ENCODE measurements at regions not wholly inside any gene's neighbourhood (a gene's known extent, or its start where the extent isn't known, plus 50 kb on each side); places are given as distances from the start of the nearest gene placed in this dataset.

DNA sequence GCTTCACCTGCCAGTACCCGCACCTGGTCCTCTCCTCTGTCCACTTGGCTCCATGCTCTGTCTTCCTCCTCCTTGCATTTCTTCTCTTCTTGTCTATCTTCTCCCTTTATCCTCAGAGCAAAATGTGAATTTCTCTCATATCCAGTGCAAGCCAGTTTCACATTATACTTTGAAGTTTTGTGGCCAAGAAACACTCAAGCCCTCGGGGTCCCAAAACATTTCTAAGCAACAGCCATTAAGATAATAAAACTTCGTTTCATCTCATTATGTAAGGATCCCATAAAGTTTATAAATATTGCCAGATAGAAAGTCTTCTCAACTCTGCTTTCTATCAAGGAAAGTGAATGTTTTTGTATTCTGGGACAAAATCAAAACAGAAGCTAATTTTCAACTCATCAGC, 178.8 kb downstream of the SNX18 start:
- no peaks in the 10 kb centered on the region for H3K9me3 ChIP-seq (replicated peaks in 1 of 2; ENCODE audit: control insufficient read depth in 1 of 2, insufficient read depth in 1 of 2, low read length in 2 of 2)
- Mint-ChIP-seq H3K9me3 (peaks cover 0 to 1% (median 0%) of the 10 kb centered on the region in 7 donors), H3K4me3 (no peak overlapping the region), H3K27ac (no peak overlapping the region), H3K36me3 (no peaks in the 10 kb centered on the region), H3K4me1 (peaks cover 25% of the 10 kb centered on the region), H3K27me3 (ENCODE audit: low read depth in 3 of 3) (peaks cover 0 to 2% (median 1%) of the 10 kb centered on the region in 3 donors)
- no peaks in the 10 kb centered on the region for H4K20me1 ChIP-seq (ENCODE audit: insufficient read depth, low read length)
- no peak overlapping the region for H2AFZ ChIP-seq (ENCODE audit: insufficient read depth, low read depth, low read length, poor library complexity, severe bottlenecking)
- H3K4me1 ChIP-seq (ENCODE audit: control insufficient read depth in 1 of 2, insufficient read depth in 2 of 2, low read length in 2 of 2) = peaks cover 18 to 20% of the 10 kb centered on the region in 2 donors
- H3K4me3 ChIP-seq (replicated peaks in 1 of 3; ENCODE audit: low read depth in 2 of 3, low read length in 3 of 3) = no peak overlapping the region
- H3K27ac ChIP-seq (ENCODE audit: low read depth in 1 of 2, low read length in 2 of 2) = no peak overlapping the region
- intact Hi-C loops (cut with micrococcal nuclease) = no loop called here
- H3K36me3 ChIP-seq (replicated peaks in 1 of 2; ENCODE audit: control insufficient read depth in 1 of 2, insufficient read depth in 2 of 2, low read length in 2 of 2) = no peaks in the 10 kb centered on the region
- TF ChIP-seq, protein P1, sequence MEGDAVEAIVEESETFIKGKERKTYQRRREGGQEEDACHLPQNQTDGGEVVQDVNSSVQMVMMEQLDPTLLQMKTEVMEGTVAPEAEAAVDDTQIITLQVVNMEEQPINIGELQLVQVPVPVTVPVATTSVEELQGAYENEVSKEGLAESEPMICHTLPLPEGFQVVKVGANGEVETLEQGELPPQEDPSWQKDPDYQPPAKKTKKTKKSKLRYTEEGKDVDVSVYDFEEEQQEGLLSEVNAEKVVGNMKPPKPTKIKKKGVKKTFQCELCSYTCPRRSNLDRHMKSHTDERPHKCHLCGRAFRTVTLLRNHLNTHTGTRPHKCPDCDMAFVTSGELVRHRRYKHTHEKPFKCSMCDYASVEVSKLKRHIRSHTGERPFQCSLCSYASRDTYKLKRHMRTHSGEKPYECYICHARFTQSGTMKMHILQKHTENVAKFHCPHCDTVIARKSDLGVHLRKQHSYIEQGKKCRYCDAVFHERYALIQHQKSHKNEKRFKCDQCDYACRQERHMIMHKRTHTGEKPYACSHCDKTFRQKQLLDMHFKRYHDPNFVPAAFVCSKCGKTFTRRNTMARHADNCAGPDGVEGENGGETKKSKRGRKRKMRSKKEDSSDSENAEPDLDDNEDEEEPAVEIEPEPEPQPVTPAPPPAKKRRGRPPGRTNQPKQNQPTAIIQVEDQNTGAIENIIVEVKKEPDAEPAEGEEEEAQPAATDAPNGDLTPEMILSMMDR (IDR thresholded peaks at IDR 0.05) = no peak
- H3K9ac ChIP-seq (ENCODE audit: insufficient read depth, low read length, poor library complexity, severe bottlenecking) = no peak overlapping the region
- DNase-seq = no peak
- WGBS (ENCODE audit: insufficient coverage) = 100% methylated on average over 1 of the region's 3 CpGs
- no peaks in the 10 kb centered on the region for H3K27me3 ChIP-seq (ENCODE audit: control insufficient read depth in 2 of 2, insufficient read depth in 2 of 2, low read length in 2 of 2)
- H3K79me2 ChIP-seq (ENCODE audit: insufficient read depth, low read length) = no peaks in the 10 kb centered on the region
- no peak overlapping the region for H3K4me2 ChIP-seq (replicated peaks; ENCODE audit: extremely low read depth, low read length, poor library complexity, severe bottlenecking)

DNA sequence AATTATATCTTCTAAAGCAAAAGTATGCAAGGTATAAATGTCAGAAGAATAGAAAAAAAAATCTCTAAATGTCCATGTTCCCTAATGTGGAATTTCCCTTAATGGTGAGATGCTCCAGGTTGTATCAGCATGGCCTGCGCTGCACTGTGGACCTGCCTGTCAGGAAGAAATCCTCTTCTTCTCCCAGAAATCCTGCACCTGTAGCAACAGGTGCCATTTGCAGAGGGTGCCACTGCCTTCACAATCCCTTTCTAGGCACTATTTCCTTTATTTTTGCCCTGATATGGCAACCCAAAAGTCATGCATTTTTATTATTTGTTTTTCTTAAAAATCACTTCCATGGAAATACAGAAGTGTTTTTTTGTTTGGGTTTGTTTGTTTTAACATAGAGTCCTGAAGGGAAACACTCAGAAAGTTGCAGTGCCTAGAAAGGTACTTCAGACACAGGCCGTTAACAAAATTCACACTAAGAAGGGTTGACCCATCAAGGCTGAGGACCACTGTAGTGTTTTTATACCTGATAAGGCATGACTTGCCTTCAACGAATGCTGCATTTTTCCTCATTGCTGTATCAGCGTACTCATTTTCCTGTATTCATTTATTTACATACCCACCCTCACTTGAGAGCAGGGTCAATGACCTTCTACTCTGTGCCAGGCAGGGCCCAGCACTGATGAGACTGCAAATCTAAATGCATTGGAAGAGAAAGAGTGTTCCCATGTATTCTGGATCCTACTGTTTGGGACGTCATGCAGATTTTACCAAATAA, 177.8 kb downstream of the SNX18 start:
- Histone ChIP-seq H3K4me1 (ENCODE audit: control insufficient read depth in 1 of 2, insufficient read depth in 2 of 2, low read length in 2 of 2) (peaks cover 22 to 23% of the 10 kb centered on the region in 2 donors), H3K4me3 (replicated peaks in 1 of 3; ENCODE audit: low read depth in 2 of 3, low read length in 3 of 3) (no peak overlapping the region), H3K36me3 (replicated peaks in 1 of 2; ENCODE audit: control insufficient read depth in 1 of 2, insufficient read depth in 2 of 2, low read length in 2 of 2) (no peaks in the 10 kb centered on the region), H2AFZ (ENCODE audit: insufficient read depth, low read depth, low read length, poor library complexity, severe bottlenecking) (no peak overlapping the region), H3K9me3 (replicated peaks in 1 of 2; ENCODE audit: control insufficient read depth in 1 of 2, insufficient read depth in 1 of 2, low read length in 2 of 2) (no peaks in the 10 kb centered on the region), H3K4me2 (replicated peaks; ENCODE audit: extremely low read depth, low read length, poor library complexity, severe bottlenecking) (no peak overlapping the region), H3K79me2 (ENCODE audit: insufficient read depth, low read length) (no peaks in the 10 kb centered on the region), H4K20me1 (ENCODE audit: insufficient read depth, low read length) (no peaks in the 10 kb centered on the region), H3K27ac (ENCODE audit: low read depth in 1 of 2, low read length in 2 of 2) (no peak overlapping the region), H3K27me3 (ENCODE audit: control insufficient read depth in 2 of 2, insufficient read depth in 2 of 2, low read length in 2 of 2) (no peaks in the 10 kb centered on the region), H3K9ac (ENCODE audit: insufficient read depth, low read length, poor library complexity, severe bottlenecking) (no peak overlapping the region)
- no peak for DNase-seq
- Mint-ChIP-seq H3K27ac (no peak overlapping the region), H3K9me3 (peaks cover 0 to 3% (median 0%) of the 10 kb centered on the region in 7 donors), H3K4me3 (no peak overlapping the region), H3K36me3 (no peaks in the 10 kb centered on the region), H3K4me1 (peaks cover 30% of the 10 kb centered on the region), H3K27me3 (ENCODE audit: low read depth in 3 of 3) (peaks cover 0 to 2% (median 1%) of the 10 kb centered on the region in 3 donors)
- 79% methylated on average over 2 of the region's 5 CpGs for WGBS (ENCODE audit: insufficient coverage)
- TF ChIP-seq, protein P1 (IDR thresholded peaks at IDR 0.05) = no peak
- intact Hi-C loops (cut with micrococcal nuclease) = no loop called here
